ENCODE measurements at regions not wholly inside any gene's neighbourhood (a gene's known extent, or its start where the extent isn't known, plus 50 kb on each side); places are given as distances from the start of the nearest gene placed in this dataset.
"Not testable (repeated sequence)": the region's sequence is repeated elsewhere in the genome, so short reads cannot be mapped to it uniquely, and the experiment has no call there.

- intact Hi-C loops (cut with DNase I) = no loop called here
- DNase-seq (ENCODE audit: low spot score) = no peak
These were observed 405.7 kb upstream of the SLC10A2 start for GRCh38 chr13:103471896-103472295.

GRCh38 chr13:103469771-103470170 lies 403.6 kb upstream of the SLC10A2 start:
- no peak for DNase-seq (ENCODE audit: low spot score)
- intact Hi-C loops (cut with DNase I) = no loop called here

GRCh38 chr13:103466761-103467160 lies 400.5 kb upstream of the SLC10A2 start:
- peak; percentile 23 for DNase-seq (ENCODE audit: low spot score)
- intact Hi-C loops (cut with DNase I) = no loop called here

GRCh38 chr13:103460246-103460645 lies 394.0 kb upstream of the SLC10A2 start:
- intact Hi-C loops (cut with DNase I); DNase-seq (ENCODE audit: low spot score): not testable (repeated sequence)

- intact Hi-C loops (cut with DNase I) = not testable (repeated sequence)
- peak; percentile 56 for DNase-seq (ENCODE audit: low spot score)
These were observed 390.8 kb upstream of the SLC10A2 start for GRCh38 chr13:103457050-103457449.

- no peak for DNase-seq (ENCODE audit: low spot score)
- intact Hi-C loops (cut with DNase I) = no loop called here
These were observed 385.4 kb upstream of the SLC10A2 start for GRCh38 chr13:103451656-103452055.

GRCh38 chr13:103443604-103444003 lies 377.4 kb upstream of the SLC10A2 start:
- intact Hi-C loops (cut with DNase I) = loop anchor here in 1 of 2 donors (5.0 kb wide), 1 partner anchor 991 kb away; no protein-coding TSS in a partner anchor

GRCh38 chr13:103437651-103438050 lies 371.4 kb upstream of the SLC10A2 start:
- no peak for DNase-seq (ENCODE audit: low spot score)
- intact Hi-C loops (cut with DNase I) = no loop called here

More at GRCh38 chr13:103443604-103444003, 377.4 kb upstream of the SLC10A2 start:
- DNase-seq (ENCODE audit: low spot score) = no peak

GRCh38 chr13:103436057-103436654 lies 369.9 kb upstream of the SLC10A2 start:
- intact Hi-C loops (cut with DNase I) = no loop called here
- DNase-seq (ENCODE audit: low spot score) = no peak

GRCh38 chr13:103431856-103432255 lies 365.6 kb upstream of the SLC10A2 start:
- no peak for DNase-seq (ENCODE audit: low spot score)
- intact Hi-C loops (cut with DNase I) = no loop called here

GRCh38 chr13:103430368-103430767 lies 364.2 kb upstream of the SLC10A2 start:
- intact Hi-C loops (cut with DNase I) = no loop called here
- no peak for DNase-seq (ENCODE audit: low spot score)

- no peak for DNase-seq (ENCODE audit: low spot score)
- intact Hi-C loops (cut with DNase I) = no loop called here
These were observed 343.8 kb upstream of the SLC10A2 start for GRCh38 chr13:103410002-103410401.

- intact Hi-C loops (cut with DNase I) = no loop called here
- no peak for DNase-seq (ENCODE audit: low spot score)
These were observed 340.8 kb upstream of the SLC10A2 start for GRCh38 chr13:103406967-103407366.

- DNase-seq (ENCODE audit: low spot score) = no peak
- intact Hi-C loops (cut with DNase I) = no loop called here
These were observed 339.1 kb upstream of the SLC10A2 start for GRCh38 chr13:103405297-103405696.

- no peak for DNase-seq (ENCODE audit: low spot score)
- intact Hi-C loops (cut with DNase I) = no loop called here
These were observed 337.6 kb upstream of the SLC10A2 start for GRCh38 chr13:103403814-103404213.

GRCh38 chr13:103403148-103403740 lies 337.0 kb upstream of the SLC10A2 start:
- intact Hi-C loops (cut with DNase I) = no loop called here
- DNase-seq (ENCODE audit: low spot score) = no peak

- intact Hi-C loops (cut with DNase I) = no loop called here
- DNase-seq (ENCODE audit: low spot score) = no peak
These were observed 328.9 kb upstream of the SLC10A2 start for GRCh38 chr13:103395139-103395538.

- intact Hi-C loops (cut with DNase I) = no loop called here
- no peak for DNase-seq (ENCODE audit: low spot score)
These were observed 328.4 kb upstream of the SLC10A2 start for GRCh38 chr13:103394618-103395017.

- intact Hi-C loops (cut with DNase I) = no loop called here
- DNase-seq (ENCODE audit: low spot score) = no peak
These were observed 325.7 kb upstream of the SLC10A2 start for GRCh38 chr13:103391936-103392335.

GRCh38 chr13:103388839-103389238 lies 322.6 kb upstream of the SLC10A2 start:
- DNase-seq (ENCODE audit: low spot score) = no peak
- intact Hi-C loops (cut with DNase I) = no loop called here

- DNase-seq (ENCODE audit: low spot score) = no peak
- intact Hi-C loops (cut with DNase I) = no loop called here
These were observed 320.1 kb upstream of the SLC10A2 start for GRCh38 chr13:103386341-103386740.

All from posterior vena cava (tissue), 2 donors.